ENCODE measurements at regions not wholly inside any gene's neighbourhood (a gene's known extent, or its start where the extent isn't known, plus 50 kb on each side); places are given as distances from the start of the nearest gene placed in this dataset.
A peak's percentile ranks its signal among the peaks of the same experiment; 100 is the strongest.

DNA sequence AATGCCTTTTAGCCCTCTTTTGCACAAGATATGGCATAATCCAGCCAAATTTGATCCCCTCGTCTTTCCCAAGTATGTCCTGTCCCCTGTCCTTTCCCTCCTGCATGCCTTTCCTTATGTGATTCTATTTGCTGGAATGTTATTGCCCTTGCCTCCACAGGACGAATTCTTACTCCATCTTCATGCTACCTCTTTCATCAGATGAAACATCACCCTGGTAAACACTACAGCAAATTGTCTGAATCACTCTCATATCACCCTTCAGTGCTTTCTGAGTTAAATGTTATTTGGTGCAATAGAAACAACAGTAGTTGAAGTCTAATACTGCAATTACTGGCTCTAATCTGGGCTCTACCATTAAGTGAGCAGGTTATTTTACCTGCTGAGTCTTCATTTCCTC is 52.2 kb upstream of the FAT1 start:
- no peaks in the 10 kb centered on the region for H3K36me3 ChIP-seq (ENCODE audit: control insufficient read depth in 4 of 4, insufficient read depth in 4 of 4, low read length in 3 of 4)
- no peaks in the 10 kb centered on the region for H3K9me3 ChIP-seq (ENCODE audit: control extremely low read depth in 1 of 5, control insufficient read depth in 4 of 5, insufficient read depth in 2 of 5, low read depth in 1 of 5, low read length in 4 of 5)
- POLR2A ChIA-PET: no interaction called here
- no peak for DNase-seq
- CTCF ChIA-PET: no interaction called here
- no peaks in the 10 kb centered on the region for H3K27me3 ChIP-seq (replicated peaks in 2 of 5; ENCODE audit: control insufficient read depth in 4 of 5, insufficient read depth in 5 of 5, low read length in 4 of 5)
- 100% methylated on average over 1 of the region's 2 CpGs for WGBS (ENCODE audit: insufficient coverage)
- H3K4me3 ChIP-seq (ENCODE audit: control insufficient read depth in 1 of 7, extremely low read depth in 1 of 7, insufficient read depth in 4 of 7, low read depth in 2 of 7, low read length in 6 of 7): no peak overlapping the region
- peaks cover 0 to 2% (median 0%) of the 10 kb centered on the region in 4 experiments for H3K4me1 ChIP-seq (ENCODE audit: control extremely low read depth in 1 of 4, control insufficient read depth in 4 of 4, insufficient read depth in 4 of 4, low read length in 3 of 4)
- no peak overlapping the region for H3K27ac ChIP-seq (ENCODE audit: insufficient read depth in 1 of 2, low read depth in 1 of 2, low read length in 2 of 2, poor library complexity in 1 of 2, severe bottlenecking in 2 of 2)

DNA sequence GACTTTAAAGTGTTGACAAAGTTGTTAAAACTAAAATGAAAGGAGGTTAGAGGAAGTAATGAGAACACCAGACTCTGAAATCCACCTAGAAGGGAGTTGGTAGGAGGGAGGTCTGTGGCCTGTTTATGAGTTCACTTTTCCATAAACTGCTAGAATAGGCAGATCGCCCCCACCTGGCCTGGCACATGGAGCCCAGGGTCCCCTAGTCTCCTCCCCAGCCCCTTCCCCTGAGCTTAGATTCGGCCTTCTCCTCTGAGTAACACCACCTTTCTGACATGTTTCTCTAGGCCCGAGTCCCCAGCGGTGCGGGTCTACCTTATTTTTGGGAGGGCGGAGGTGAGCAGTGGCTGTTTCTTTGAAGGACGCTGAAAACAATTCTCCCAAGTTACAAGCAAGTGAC is 54.5 kb upstream of the FAT1 start:
- Histone ChIP-seq H3K27me3 (replicated peaks in 2 of 5; ENCODE audit: control insufficient read depth in 4 of 5, insufficient read depth in 5 of 5, low read length in 4 of 5) (no peaks in the 10 kb centered on the region), H3K4me3 (ENCODE audit: control insufficient read depth in 1 of 7, extremely low read depth in 1 of 7, insufficient read depth in 4 of 7, low read depth in 2 of 7, low read length in 6 of 7) (no peak overlapping the region), H3K27ac (ENCODE audit: insufficient read depth in 1 of 2, low read depth in 1 of 2, low read length in 2 of 2, poor library complexity in 1 of 2, severe bottlenecking in 2 of 2) (no peak overlapping the region), H3K4me1 (ENCODE audit: control extremely low read depth in 1 of 4, control insufficient read depth in 4 of 4, insufficient read depth in 4 of 4, low read length in 3 of 4) (peaks cover 0 to 2% (median 0%) of the 10 kb centered on the region in 4 experiments), H3K9me3 (ENCODE audit: control extremely low read depth in 1 of 5, control insufficient read depth in 4 of 5, insufficient read depth in 2 of 5, low read depth in 1 of 5, low read length in 4 of 5) (no peaks in the 10 kb centered on the region), H3K36me3 (ENCODE audit: control insufficient read depth in 4 of 4, insufficient read depth in 4 of 4, low read length in 3 of 4) (no peaks in the 10 kb centered on the region)
- ChIA-PET CTCF (no interaction called here), POLR2A (no interaction called here)
- 50% methylated on average over 1 of the region's 7 CpGs for WGBS (ENCODE audit: insufficient coverage)
- DNase-seq: peak in 1 of 3 donors; percentile 1

DNA sequence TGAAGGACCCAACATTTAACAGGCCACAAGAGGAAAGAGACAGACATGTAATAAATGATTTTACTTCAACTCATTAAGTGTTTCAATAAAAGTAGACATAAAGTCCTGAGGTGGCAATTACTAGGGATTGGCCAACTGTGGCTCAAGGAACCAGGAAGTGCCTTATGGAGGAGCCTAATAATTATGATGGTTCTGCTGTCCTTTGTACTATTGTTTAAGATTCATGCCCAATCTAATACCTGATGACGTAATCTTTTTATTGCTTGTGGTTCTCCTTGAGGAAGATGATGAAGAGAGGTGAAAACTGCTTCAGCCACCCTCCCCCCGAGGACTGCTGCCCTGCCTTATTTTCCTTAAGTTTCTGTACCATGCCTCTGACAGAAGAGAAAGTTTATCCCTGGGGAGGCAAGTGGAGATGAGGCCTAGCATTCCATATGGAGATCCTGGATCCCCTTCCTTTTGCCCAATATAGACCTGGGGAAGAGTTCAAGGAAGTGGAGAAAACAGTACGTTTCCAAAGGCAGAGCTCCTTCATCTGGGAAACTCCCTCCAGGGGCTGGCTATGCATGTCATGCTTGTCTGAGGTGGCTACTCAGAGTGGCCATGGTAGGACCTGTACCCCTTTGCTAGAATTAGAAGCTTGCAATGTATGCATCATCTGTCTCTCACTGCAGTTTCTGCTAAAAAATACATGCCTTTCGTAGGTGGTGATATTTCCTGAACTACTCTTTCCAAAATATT is 56.8 kb upstream of the FAT1 start:
- CTCF ChIA-PET: no interaction called here
- POLR2A ChIA-PET: no interaction called here
- H3K36me3 ChIP-seq (ENCODE audit: control insufficient read depth in 4 of 4, insufficient read depth in 4 of 4, low read length in 3 of 4): no peaks in the 10 kb centered on the region
- no peak overlapping the region for H3K27ac ChIP-seq (ENCODE audit: insufficient read depth in 1 of 2, low read depth in 1 of 2, low read length in 2 of 2, poor library complexity in 1 of 2, severe bottlenecking in 2 of 2)
- H3K9me3 ChIP-seq (ENCODE audit: control extremely low read depth in 1 of 5, control insufficient read depth in 4 of 5, insufficient read depth in 2 of 5, low read depth in 1 of 5, low read length in 4 of 5): no peaks in the 10 kb centered on the region
- no peak for DNase-seq
- H3K4me3 ChIP-seq (ENCODE audit: control insufficient read depth in 1 of 7, extremely low read depth in 1 of 7, insufficient read depth in 4 of 7, low read depth in 2 of 7, low read length in 6 of 7): no peak overlapping the region
- H3K4me1 ChIP-seq (ENCODE audit: control extremely low read depth in 1 of 4, control insufficient read depth in 4 of 4, insufficient read depth in 4 of 4, low read length in 3 of 4): peaks cover 0 to 2% (median 0%) of the 10 kb centered on the region in 4 experiments
- H3K27me3 ChIP-seq (replicated peaks in 2 of 5; ENCODE audit: control insufficient read depth in 4 of 5, insufficient read depth in 5 of 5, low read length in 4 of 5): no peaks in the 10 kb centered on the region
- 100% methylated on average over 1 of the region's 4 CpGs for WGBS (ENCODE audit: insufficient coverage)

DNA sequence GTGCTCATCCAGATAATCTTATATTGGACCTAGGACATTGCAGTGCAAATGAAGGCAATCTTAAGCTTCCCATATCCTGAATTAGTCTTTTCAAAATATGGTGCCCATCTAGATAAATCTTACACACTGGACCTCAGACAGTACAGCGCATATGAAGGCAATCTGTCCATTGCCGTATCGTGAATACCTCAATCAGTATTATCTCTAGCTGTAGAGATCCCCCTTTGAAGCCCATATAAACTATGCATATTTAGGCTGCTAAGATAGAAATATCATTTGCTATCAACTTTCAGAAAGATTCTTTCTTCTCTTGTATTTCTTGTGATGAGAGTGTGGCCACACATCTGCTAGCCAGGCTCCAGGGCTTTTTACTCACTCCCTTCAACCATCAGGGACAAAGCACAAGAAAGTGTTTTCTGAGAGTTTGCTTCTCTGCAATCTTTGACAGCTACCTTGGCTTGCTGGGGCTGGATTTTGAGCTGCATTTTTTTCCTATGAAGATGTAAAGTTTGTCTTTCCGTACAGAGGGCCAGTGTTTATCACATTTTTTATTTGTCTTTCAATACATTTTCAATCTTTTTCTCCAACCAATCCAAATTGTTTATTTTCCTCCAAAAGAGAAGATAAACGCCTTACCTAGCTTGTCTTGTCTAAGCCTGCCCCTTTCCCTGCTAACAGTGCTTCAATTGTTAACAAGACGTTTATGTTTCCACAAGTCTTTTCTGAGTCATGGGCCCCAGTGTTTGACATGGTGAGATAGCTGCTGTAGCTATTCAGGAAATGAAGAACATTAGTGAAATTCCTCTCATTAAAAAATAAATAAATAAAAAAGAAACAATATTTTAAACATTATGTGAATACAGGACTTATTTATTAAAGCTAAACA is 57.6 kb upstream of the FAT1 start:
- ChIA-PET POLR2A (no interaction called here), CTCF (no interaction called here)
- H3K9me3 ChIP-seq (ENCODE audit: control extremely low read depth in 1 of 5, control insufficient read depth in 4 of 5, insufficient read depth in 2 of 5, low read depth in 1 of 5, low read length in 4 of 5): no peaks in the 10 kb centered on the region
- peaks cover 0 to 2% (median 0%) of the 10 kb centered on the region in 4 experiments for H3K4me1 ChIP-seq (ENCODE audit: control extremely low read depth in 1 of 4, control insufficient read depth in 4 of 4, insufficient read depth in 4 of 4, low read length in 3 of 4)
- no peak for DNase-seq
- no peak overlapping the region for H3K27ac ChIP-seq (ENCODE audit: insufficient read depth in 1 of 2, low read depth in 1 of 2, low read length in 2 of 2, poor library complexity in 1 of 2, severe bottlenecking in 2 of 2)
- WGBS (ENCODE audit: insufficient coverage): 96% methylated on average over 4 of the region's 6 CpGs
- no peaks in the 10 kb centered on the region for H3K27me3 ChIP-seq (replicated peaks in 2 of 5; ENCODE audit: control insufficient read depth in 4 of 5, insufficient read depth in 5 of 5, low read length in 4 of 5)
- no peaks in the 10 kb centered on the region for H3K36me3 ChIP-seq (ENCODE audit: control insufficient read depth in 4 of 4, insufficient read depth in 4 of 4, low read length in 3 of 4)
- no peak overlapping the region for H3K4me3 ChIP-seq (ENCODE audit: control insufficient read depth in 1 of 7, extremely low read depth in 1 of 7, insufficient read depth in 4 of 7, low read depth in 2 of 7, low read length in 6 of 7)

DNA sequence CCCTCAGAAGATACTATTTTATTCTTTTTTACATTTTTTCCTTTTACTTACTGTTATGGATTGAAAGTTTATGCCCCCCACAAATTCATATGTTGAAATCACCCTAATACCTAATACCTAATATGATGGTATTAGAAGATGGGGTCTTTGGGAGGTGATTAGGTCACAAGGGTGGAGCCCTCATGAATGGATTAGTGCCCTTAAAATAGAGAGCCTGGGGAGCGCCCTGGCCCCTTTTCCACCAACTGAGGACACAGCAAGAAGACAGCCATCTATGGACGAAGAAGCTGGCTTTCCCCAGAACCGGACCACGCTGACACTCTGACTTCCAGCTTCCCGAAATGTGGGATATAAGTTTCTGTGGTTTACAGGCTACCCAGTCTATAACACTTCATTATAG is 58.6 kb upstream of the FAT1 start:
- H3K9me3 ChIP-seq (ENCODE audit: control extremely low read depth in 1 of 5, control insufficient read depth in 4 of 5, insufficient read depth in 2 of 5, low read depth in 1 of 5, low read length in 4 of 5): no peaks in the 10 kb centered on the region
- 100% methylated on average over 2 of the region's 5 CpGs for WGBS (ENCODE audit: insufficient coverage)
- POLR2A ChIA-PET: no interaction called here
- H3K27me3 ChIP-seq (replicated peaks in 2 of 5; ENCODE audit: control insufficient read depth in 4 of 5, insufficient read depth in 5 of 5, low read length in 4 of 5): no peaks in the 10 kb centered on the region
- H3K27ac ChIP-seq (ENCODE audit: insufficient read depth in 1 of 2, low read depth in 1 of 2, low read length in 2 of 2, poor library complexity in 1 of 2, severe bottlenecking in 2 of 2): no peak overlapping the region
- peaks cover 0 to 2% (median 0%) of the 10 kb centered on the region in 4 experiments for H3K4me1 ChIP-seq (ENCODE audit: control extremely low read depth in 1 of 4, control insufficient read depth in 4 of 4, insufficient read depth in 4 of 4, low read length in 3 of 4)
- no peak for DNase-seq
- H3K36me3 ChIP-seq (ENCODE audit: control insufficient read depth in 4 of 4, insufficient read depth in 4 of 4, low read length in 3 of 4): no peaks in the 10 kb centered on the region
- CTCF ChIA-PET: no interaction called here
- no peak overlapping the region for H3K4me3 ChIP-seq (ENCODE audit: control insufficient read depth in 1 of 7, extremely low read depth in 1 of 7, insufficient read depth in 4 of 7, low read depth in 2 of 7, low read length in 6 of 7)

DNA sequence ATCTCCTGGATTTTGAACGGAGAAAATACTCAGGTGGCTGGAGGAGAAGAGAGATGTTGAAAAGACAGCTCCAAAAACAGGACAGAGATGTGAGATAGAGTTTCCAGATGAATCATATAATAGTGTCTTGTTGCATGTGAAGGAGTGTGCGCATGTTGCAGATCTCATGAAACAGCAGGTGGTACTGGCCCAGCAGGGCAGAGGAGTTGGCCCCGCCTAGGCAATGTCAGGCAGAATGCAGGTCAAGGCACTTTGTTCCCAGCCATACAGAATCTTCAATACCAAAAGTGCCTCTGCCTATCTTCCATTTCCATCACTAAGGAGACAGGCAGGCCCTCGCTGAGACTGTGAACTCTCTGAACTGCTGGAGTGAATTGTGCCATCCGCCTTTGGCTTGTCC is 63.9 kb upstream of the FAT1 start:
- no peak for DNase-seq
- WGBS (ENCODE audit: insufficient coverage): 80% methylated on average over 5 of the region's 5 CpGs
- no peaks in the 10 kb centered on the region for H3K4me1 ChIP-seq (ENCODE audit: control extremely low read depth in 1 of 4, control insufficient read depth in 4 of 4, insufficient read depth in 4 of 4, low read length in 3 of 4)
- H3K27me3 ChIP-seq (replicated peaks in 2 of 5; ENCODE audit: control insufficient read depth in 4 of 5, insufficient read depth in 5 of 5, low read length in 4 of 5): no peaks in the 10 kb centered on the region
- ChIA-PET POLR2A (no interaction called here), CTCF (no interaction called here)
- H3K36me3 ChIP-seq (ENCODE audit: control insufficient read depth in 4 of 4, insufficient read depth in 4 of 4, low read length in 3 of 4): no peaks in the 10 kb centered on the region
- H3K27ac ChIP-seq (ENCODE audit: insufficient read depth in 1 of 2, low read depth in 1 of 2, low read length in 2 of 2, poor library complexity in 1 of 2, severe bottlenecking in 2 of 2): no peak overlapping the region
- no peak overlapping the region for H3K4me3 ChIP-seq (ENCODE audit: control insufficient read depth in 1 of 7, extremely low read depth in 1 of 7, insufficient read depth in 4 of 7, low read depth in 2 of 7, low read length in 6 of 7)
- H3K9me3 ChIP-seq (ENCODE audit: control extremely low read depth in 1 of 5, control insufficient read depth in 4 of 5, insufficient read depth in 2 of 5, low read depth in 1 of 5, low read length in 4 of 5): no peaks in the 10 kb centered on the region

DNA sequence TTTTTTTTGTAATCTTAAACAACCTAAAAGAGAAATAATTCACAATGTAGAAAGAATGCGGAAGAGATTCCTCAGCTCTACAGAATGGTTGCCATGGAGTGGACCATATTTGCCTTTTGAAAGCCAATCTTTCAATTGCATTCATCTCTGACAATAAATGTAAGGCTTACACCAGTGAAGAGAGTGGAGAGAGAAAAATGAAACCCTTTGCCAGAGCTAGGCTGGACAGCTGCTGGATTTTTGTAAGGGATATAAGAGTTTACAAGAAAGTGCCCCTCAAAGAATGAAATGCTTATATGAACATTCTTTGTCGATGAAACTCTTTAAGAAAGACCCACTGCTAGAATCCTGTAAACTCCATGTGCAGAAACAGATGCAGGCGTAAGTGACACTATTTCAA is 66.0 kb upstream of the FAT1 start:
- H3K36me3 ChIP-seq (ENCODE audit: control insufficient read depth in 4 of 4, insufficient read depth in 4 of 4, low read length in 3 of 4): no peaks in the 10 kb centered on the region
- H3K4me1 ChIP-seq (ENCODE audit: control extremely low read depth in 1 of 4, control insufficient read depth in 4 of 4, insufficient read depth in 4 of 4, low read length in 3 of 4): no peaks in the 10 kb centered on the region
- H3K27ac ChIP-seq (ENCODE audit: insufficient read depth in 1 of 2, low read depth in 1 of 2, low read length in 2 of 2, poor library complexity in 1 of 2, severe bottlenecking in 2 of 2): no peak overlapping the region
- no peaks in the 10 kb centered on the region for H3K27me3 ChIP-seq (replicated peaks in 2 of 5; ENCODE audit: control insufficient read depth in 4 of 5, insufficient read depth in 5 of 5, low read length in 4 of 5)
- no peak for DNase-seq
- H3K4me3 ChIP-seq (ENCODE audit: control insufficient read depth in 1 of 7, extremely low read depth in 1 of 7, insufficient read depth in 4 of 7, low read depth in 2 of 7, low read length in 6 of 7): no peak overlapping the region
- H3K9me3 ChIP-seq (ENCODE audit: control extremely low read depth in 1 of 5, control insufficient read depth in 4 of 5, insufficient read depth in 2 of 5, low read depth in 1 of 5, low read length in 4 of 5): no peaks in the 10 kb centered on the region
- 100% methylated on average over 1 of the region's 3 CpGs for WGBS (ENCODE audit: insufficient coverage)
- POLR2A ChIA-PET: no interaction called here
- CTCF ChIA-PET: no interaction called here
